ENCODE measurements at regions not wholly inside any gene's neighbourhood (a gene's known extent, or its start where the extent isn't known, plus 50 kb on each side); places are given as distances from the start of the nearest gene placed in this dataset.

- TF ChIP-seq CTCF (IDR thresholded peaks at IDR 0.05) (no peak), POLR2A (IDR thresholded peaks at IDR 0.05) (no peak)
Observed at GRCh38 chr13:76335463-76335862, 550.7 kb downstream of the KCTD12 start.

Data from testis (tissue), 2 donors.